Osteoblast (primary cell): ENCODE measurements at regions not wholly inside any gene's neighbourhood (a gene's known extent, or its start where the extent isn't known, plus 50 kb on each side); places are given as distances from the start of the nearest gene placed in this dataset.

ENCODE experiments used
- DNase-seq: peaks from one replicate; pipeline ENCODE4 v3.0.0; 2011; ENCODE audit warnings: low spot score, mixed read lengths; ENCODE audit not compliant: insufficient read length; ENCODE audit errors: missing footprints
- H2AFZ ChIP-seq: 2 replicates; pipeline ENCODE4 v1.6.0; 2011; ENCODE audit warnings: mild to moderate bottlenecking, low read length
- H3K27ac ChIP-seq: 2 replicates; pipeline ENCODE4 v1.5.1; 2011; ENCODE audit warnings: mild to moderate bottlenecking, low read depth, low read length, moderate library complexity
- H3K27me3 ChIP-seq: 2 replicates; pipeline ENCODE4 v1.6.0; 2012; ENCODE audit warnings: mild to moderate bottlenecking, control low read depth, inconsistent platforms, low read length, moderate library complexity; ENCODE audit not compliant: insufficient read depth
- H3K36me3 ChIP-seq: 2 replicates; pipeline ENCODE4 v1.5.1; 2011; ENCODE audit warnings: mild to moderate bottlenecking, low read length, control low read depth, moderate library complexity; ENCODE audit not compliant: insufficient read depth
- H3K4me1 ChIP-seq: 2 replicates; pipeline ENCODE4 v1.5.1; 2011; ENCODE audit warnings: mild to moderate bottlenecking, low read length, control low read depth, moderate library complexity; ENCODE audit not compliant: insufficient read depth
- H3K4me2 ChIP-seq: 2 replicates; pipeline ENCODE4 v1.6.0; 2011; ENCODE audit warnings: mild to moderate bottlenecking, low read length; ENCODE audit not compliant: insufficient read depth
- H3K4me3 ChIP-seq: fragments of 200-600 bp; sonication (generic); 3 replicates; pipeline ENCODE4 v1.5.1; 2012; ENCODE audit warnings: mild to moderate bottlenecking, low read length, inconsistent platforms; ENCODE audit not compliant: insufficient read depth
- H3K79me2 ChIP-seq: 2 replicates; pipeline ENCODE4 v1.6.0; 2012; ENCODE audit warnings: mild to moderate bottlenecking, low read length, control low read depth, inconsistent platforms; ENCODE audit not compliant: insufficient read depth
- H3K9me3 ChIP-seq: 2 replicates; pipeline ENCODE4 v1.5.1; 2011; ENCODE audit warnings: low read depth, low read length, control low read depth
- H4K20me1 ChIP-seq: 2 replicates; pipeline ENCODE4 v1.6.0; 2012; ENCODE audit warnings: mild to moderate bottlenecking, low read length, control low read depth; ENCODE audit not compliant: insufficient read depth
- TF ChIP-seq, protein P1 (sequence below): IDR thresholded peaks from 2 replicates; pipeline ENCODE4 v1.5.1; 2011; ENCODE audit warnings: mild to moderate bottlenecking, low read depth, low read length, moderate library complexity; ENCODE audit errors: extremely low read depth

DNA sequence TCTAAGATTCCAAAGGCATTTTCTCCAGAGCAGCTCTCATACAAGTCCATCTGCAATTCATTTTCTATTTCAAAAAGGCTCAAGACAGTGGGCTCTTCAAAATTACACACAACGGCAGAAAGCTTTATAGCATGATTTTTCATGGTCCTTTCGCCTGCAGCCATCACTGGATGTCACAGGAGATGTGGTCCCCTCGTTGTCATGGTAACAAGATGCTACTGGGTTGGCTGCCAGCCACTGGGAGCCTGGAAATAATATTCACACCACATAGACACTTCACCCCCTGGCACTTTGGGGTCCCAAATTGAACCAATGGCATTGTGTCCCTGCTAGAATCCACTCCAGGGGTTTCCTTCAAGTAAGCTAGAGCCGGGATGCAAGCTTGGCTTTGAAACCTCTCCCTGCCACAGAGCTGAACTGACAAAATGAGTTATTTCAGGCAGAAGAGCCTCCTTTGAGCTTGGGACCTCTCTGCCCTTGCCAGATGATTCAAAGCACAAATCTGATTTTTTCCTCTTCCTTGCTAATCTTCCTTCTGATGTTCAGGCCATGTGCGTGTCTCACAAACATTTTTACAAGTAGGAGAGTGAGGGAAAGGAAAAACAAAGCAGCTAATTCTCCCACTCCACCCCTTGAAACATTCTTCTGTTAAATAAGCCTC is 512.6 kb upstream of the ADAMTS9 start:
- H3K27me3 ChIP-seq: no peaks in the 10 kb centered on the region
- DNase-seq: no peak
- H3K36me3 ChIP-seq: no peaks in the 10 kb centered on the region
- H3K9me3 ChIP-seq: no peaks in the 10 kb centered on the region
- H3K4me3 ChIP-seq: no peak overlapping the region
- TF ChIP-seq, protein P1, sequence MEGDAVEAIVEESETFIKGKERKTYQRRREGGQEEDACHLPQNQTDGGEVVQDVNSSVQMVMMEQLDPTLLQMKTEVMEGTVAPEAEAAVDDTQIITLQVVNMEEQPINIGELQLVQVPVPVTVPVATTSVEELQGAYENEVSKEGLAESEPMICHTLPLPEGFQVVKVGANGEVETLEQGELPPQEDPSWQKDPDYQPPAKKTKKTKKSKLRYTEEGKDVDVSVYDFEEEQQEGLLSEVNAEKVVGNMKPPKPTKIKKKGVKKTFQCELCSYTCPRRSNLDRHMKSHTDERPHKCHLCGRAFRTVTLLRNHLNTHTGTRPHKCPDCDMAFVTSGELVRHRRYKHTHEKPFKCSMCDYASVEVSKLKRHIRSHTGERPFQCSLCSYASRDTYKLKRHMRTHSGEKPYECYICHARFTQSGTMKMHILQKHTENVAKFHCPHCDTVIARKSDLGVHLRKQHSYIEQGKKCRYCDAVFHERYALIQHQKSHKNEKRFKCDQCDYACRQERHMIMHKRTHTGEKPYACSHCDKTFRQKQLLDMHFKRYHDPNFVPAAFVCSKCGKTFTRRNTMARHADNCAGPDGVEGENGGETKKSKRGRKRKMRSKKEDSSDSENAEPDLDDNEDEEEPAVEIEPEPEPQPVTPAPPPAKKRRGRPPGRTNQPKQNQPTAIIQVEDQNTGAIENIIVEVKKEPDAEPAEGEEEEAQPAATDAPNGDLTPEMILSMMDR: no peak
- no peak overlapping the region for H3K27ac ChIP-seq
- H4K20me1 ChIP-seq: no peaks in the 10 kb centered on the region
- no peak overlapping the region for H3K4me2 ChIP-seq
- H2AFZ ChIP-seq: no peak overlapping the region
- H3K79me2 ChIP-seq: no peaks in the 10 kb centered on the region
- no peaks in the 10 kb centered on the region for H3K4me1 ChIP-seq

DNA sequence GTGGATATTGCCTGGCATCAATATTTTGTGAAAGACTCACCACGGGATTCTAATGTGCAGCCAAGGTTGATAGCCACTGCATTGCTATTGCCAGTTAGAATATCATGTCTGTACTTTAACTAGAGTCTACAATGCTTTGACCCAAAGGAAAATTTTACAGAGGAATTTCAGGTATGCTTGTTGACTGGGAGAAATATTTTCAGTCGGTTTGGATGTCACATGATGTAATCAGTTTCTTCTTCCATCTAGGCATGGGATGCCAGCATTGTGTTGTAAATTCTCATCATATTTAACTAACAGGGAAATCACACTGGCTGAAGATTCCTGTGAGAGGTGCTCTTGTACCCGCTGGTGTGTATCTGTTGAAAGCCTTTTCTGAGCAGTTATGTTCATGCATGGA is 508.9 kb upstream of the ADAMTS9 start:
- Histone ChIP-seq H3K4me1 (no peaks in the 10 kb centered on the region), H3K9me3 (no peaks in the 10 kb centered on the region), H3K79me2 (no peaks in the 10 kb centered on the region), H3K36me3 (no peaks in the 10 kb centered on the region), H2AFZ (no peak overlapping the region), H3K4me2 (no peak overlapping the region), H4K20me1 (no peaks in the 10 kb centered on the region), H3K4me3 (no peak overlapping the region), H3K27me3 (no peaks in the 10 kb centered on the region), H3K27ac (no peak overlapping the region)
- TF ChIP-seq, protein P1: no peak
- no peak for DNase-seq

DNA sequence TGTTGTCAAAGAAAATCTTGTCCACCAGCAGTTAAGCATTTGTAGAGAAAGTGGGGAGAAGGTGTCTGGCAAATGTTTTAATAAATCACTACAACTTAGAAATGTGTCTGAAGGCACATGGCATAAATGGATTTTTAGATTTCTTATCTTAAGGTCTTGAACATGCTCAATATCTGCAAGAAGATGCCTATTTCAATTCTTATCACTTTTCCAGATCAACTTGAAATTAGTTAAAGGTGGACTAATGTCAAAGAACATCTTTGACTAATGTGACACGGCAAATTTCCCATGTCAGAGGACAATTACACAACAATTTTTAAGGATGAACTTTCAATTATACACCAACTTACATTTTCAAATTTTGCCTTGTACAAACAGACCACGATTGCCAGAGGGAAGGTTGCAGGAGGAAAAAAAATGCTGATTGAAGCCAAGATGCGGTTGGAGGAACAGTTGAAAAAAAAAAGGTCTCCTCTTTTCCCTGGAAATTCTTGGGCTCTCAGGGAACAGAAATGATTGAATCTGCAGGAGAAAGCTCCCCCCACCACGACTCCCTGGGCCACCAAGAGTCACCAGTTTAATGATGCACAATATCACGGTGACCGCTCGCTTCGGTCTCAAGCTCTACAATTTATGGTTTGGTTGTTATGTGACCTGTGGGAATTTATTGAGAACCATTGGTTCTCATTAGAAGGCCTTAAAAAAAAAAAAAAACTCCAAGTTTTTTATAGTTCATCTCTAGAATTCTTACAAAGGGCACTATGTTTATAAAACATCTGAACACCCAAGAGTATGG is 507.6 kb upstream of the ADAMTS9 start:
- Histone ChIP-seq H4K20me1 (no peaks in the 10 kb centered on the region), H2AFZ (no peak overlapping the region), H3K27ac (no peak overlapping the region), H3K79me2 (no peaks in the 10 kb centered on the region), H3K36me3 (no peaks in the 10 kb centered on the region), H3K4me3 (no peak overlapping the region), H3K9me3 (no peaks in the 10 kb centered on the region), H3K4me2 (no peak overlapping the region), H3K4me1 (no peaks in the 10 kb centered on the region), H3K27me3 (no peaks in the 10 kb centered on the region)
- TF ChIP-seq, protein P1: no peak
- DNase-seq: no peak

DNA sequence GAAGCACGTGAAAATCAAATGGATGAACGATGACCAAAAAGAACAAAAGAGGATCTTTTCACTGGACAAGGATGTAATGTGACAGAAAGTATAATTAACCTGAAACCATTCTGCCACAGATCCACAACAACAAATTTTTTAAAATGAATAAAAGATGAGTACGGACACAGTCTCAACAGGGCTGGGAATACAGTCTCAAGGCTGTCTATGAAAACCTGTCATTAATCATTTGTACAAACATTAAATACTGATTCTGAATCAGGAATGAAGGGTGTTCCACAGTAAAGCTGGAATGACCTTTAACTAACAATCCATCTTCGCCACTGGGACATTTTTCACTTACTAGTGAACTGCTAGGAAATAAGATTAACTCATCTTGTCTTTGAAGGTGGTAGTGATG is 506.9 kb upstream of the ADAMTS9 start:
- DNase-seq: no peak
- H3K4me3 ChIP-seq: no peak overlapping the region
- TF ChIP-seq, protein P1: no peak

More for the DNA sequence above, 506.9 kb upstream of the ADAMTS9 start:
- Histone ChIP-seq H3K4me1 (no peaks in the 10 kb centered on the region), H3K36me3 (no peaks in the 10 kb centered on the region), H2AFZ (no peak overlapping the region), H3K27ac (no peak overlapping the region), H3K27me3 (no peaks in the 10 kb centered on the region), H3K4me2 (no peak overlapping the region), H3K9me3 (no peaks in the 10 kb centered on the region), H4K20me1 (no peaks in the 10 kb centered on the region), H3K79me2 (no peaks in the 10 kb centered on the region)
